ENCODE measurements at regions not wholly inside any gene's neighbourhood (a gene's known extent, or its start where the extent isn't known, plus 50 kb on each side); places are given as distances from the start of the nearest gene placed in this dataset.

GRCh38 chr17:62882284-62882683 is 74.2 kb upstream of the MARCHF10 start:
- DNase-seq (ENCODE audit: low spot score): no peak

GRCh38 chr17:62880120-62880519 is 72.0 kb upstream of the MARCHF10 start:
- no peak for DNase-seq (ENCODE audit: low spot score)

- DNase-seq (ENCODE audit: low spot score): peak; percentile 25
These were observed 68.7 kb upstream of the MARCHF10 start for GRCh38 chr17:62876673-62877405.

- no peak for DNase-seq (ENCODE audit: low spot score)
These were observed 67.9 kb upstream of the MARCHF10 start for GRCh38 chr17:62876063-62876462.

GRCh38 chr17:62875296-62875695 is 67.2 kb upstream of the MARCHF10 start:
- DNase-seq (ENCODE audit: low spot score): no peak

- no peak for DNase-seq (ENCODE audit: low spot score)
These were observed 63.2 kb upstream of the MARCHF10 start for GRCh38 chr17:62871291-62871690.

- no peak for DNase-seq (ENCODE audit: low spot score)
These were observed 62.4 kb upstream of the MARCHF10 start for GRCh38 chr17:62870552-62870971.

- peak; percentile 78 for DNase-seq (ENCODE audit: low spot score)
These were observed 62.0 kb upstream of the MARCHF10 start for GRCh38 chr17:62870030-62870541.

- no peak for DNase-seq (ENCODE audit: low spot score)
These were observed 60.6 kb upstream of the MARCHF10 start for GRCh38 chr17:62868723-62869122.

- DNase-seq (ENCODE audit: low spot score): no peak
These were observed 59.9 kb upstream of the MARCHF10 start for GRCh38 chr17:62868008-62868407.

GRCh38 chr17:62867303-62867702 is 59.2 kb upstream of the MARCHF10 start:
- no peak for DNase-seq (ENCODE audit: low spot score)

- no peak for DNase-seq (ENCODE audit: low spot score)
These were observed 58.4 kb upstream of the MARCHF10 start for GRCh38 chr17:62866471-62866870.

GRCh38 chr17:62865586-62865985 is 57.5 kb upstream of the MARCHF10 start:
- no peak for DNase-seq (ENCODE audit: low spot score)

GRCh38 chr17:62862251-62862650 is 54.1 kb upstream of the MARCHF10 start:
- DNase-seq (ENCODE audit: low spot score): no peak

GRCh38 chr17:62860962-62861873 is 53.1 kb upstream of the MARCHF10 start:
- DNase-seq (ENCODE audit: low spot score): no peak

GRCh38 chr17:62859146-62859545 is 51.0 kb upstream of the MARCHF10 start:
- DNase-seq (ENCODE audit: low spot score): no peak

Measured in hepatic stellate cell (primary cell).